Psoas muscle (tissue), 7 donors: ENCODE measurements at regions not wholly inside any gene's neighbourhood (a gene's known extent, or its start where the extent isn't known, plus 50 kb on each side); places are given as distances from the start of the nearest gene placed in this dataset.

Experiments used
- ATAC-seq, 4 donors: fragments of 200-7000 bp; cut with Tn5 transposase; one replicate each; pipeline ENCODE4 v1.9.1; 2020; ENCODE audit warnings: moderate library complexity in 3 of 4, mild to moderate bottlenecking in 2 of 4
- DNase-seq, 2 donors: peaks; one replicate each; pipeline ENCODE4 v3.0.0-alpha.2; 2020
- H3K27ac ChIP-seq: fragments of 200-600 bp; one replicate; pipeline ENCODE4 v1.8.0; 2022
- H3K27me3 ChIP-seq, 3 donors: fragments of 200-600 bp in 1 of 3; one replicate each; pipeline versions ENCODE4 v1.6.1 to v1.8.0; 2013 to 2022; ENCODE audit warnings: low read length in 2 of 3, mild to moderate bottlenecking in 2 of 3, moderate library complexity in 1 of 3; ENCODE audit not compliant: insufficient read depth in 3 of 3
- H3K36me3 ChIP-seq, 2 donors: fragments of 200-600 bp in 1 of 2; one replicate each; pipeline versions ENCODE4 v1.6.1 to v1.8.0; 2013 to 2022; ENCODE audit warnings: low read depth in 1 of 2, mild to moderate bottlenecking in 1 of 2, moderate library complexity in 1 of 2; ENCODE audit not compliant: insufficient read depth in 1 of 2
- H3K4me1 ChIP-seq: fragments of 200-600 bp; one replicate; pipeline ENCODE4 v1.8.0; 2022
- H3K4me3 ChIP-seq: fragments of 200-600 bp; one replicate; pipeline ENCODE4 v1.8.0; 2022; ENCODE audit warnings: mild to moderate bottlenecking
- H3K9me3 ChIP-seq: fragments of 200-600 bp; one replicate; pipeline ENCODE4 v1.8.0; 2022
- WGBS, 3 donors: extraction: QIAGEN DNeasy Blood & Tissue Kit; methylation state at CpG; one replicate each; pipeline versions ENCODE4 v1.1.6 to v1.1.7; 2013; 5-methylcytosine and 5-hydroxymethylcytosine counted together
- intact Hi-C, 2 donors: fragments of 100-400 bp; cut with DNase I; formaldehyde crosslinking; loops; one replicate each; pipeline versions ENCODE4 v1.11.0 to v1.14.2; 2022
- TF ChIP-seq, protein P1 (sequence below): fragments of 200-600 bp; IDR thresholded peaks from one replicate; pipeline ENCODE4 v1.8.0; 2022; ENCODE audit warnings: antibody characterized with exemption
- donor health status: healthy with polysubstance abuse.
- donor health status: DM: no; HTN: no; CAD: no; lungs with moderate emphysema.
- donor health status: Bipolar disorder and iron deficiency.
- donor health status: healthy.
- donor health status: DM: yes; HTN: yes; CAD: no.
- donor health status: DM: no; HTN: no; CAD: no.
- donor health status: DM: yes; HTN: yes; CAD: no.

DNA sequence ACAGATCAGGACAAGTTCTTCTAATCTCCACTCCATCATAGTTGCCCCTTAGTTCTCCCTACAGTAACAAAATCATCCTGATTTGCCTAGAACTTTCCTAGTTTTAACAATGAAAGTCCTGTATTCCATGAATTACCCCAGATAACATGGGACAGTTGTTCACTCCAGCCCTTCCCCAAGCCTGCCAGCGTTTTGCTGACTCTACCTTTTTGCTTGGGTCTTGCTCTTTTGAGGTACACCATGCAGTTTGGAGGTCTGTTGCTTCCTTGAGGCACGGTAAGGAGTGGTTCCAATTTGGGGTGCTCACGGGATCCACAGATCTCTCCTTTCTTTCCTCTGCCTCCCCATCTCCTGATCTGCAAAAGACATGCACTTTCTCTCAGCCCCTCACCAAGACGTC is 61.6 kb upstream of the DYRK2 start:
- no peaks in the 10 kb centered on the region for H3K4me1 ChIP-seq
- TF ChIP-seq, protein P1, sequence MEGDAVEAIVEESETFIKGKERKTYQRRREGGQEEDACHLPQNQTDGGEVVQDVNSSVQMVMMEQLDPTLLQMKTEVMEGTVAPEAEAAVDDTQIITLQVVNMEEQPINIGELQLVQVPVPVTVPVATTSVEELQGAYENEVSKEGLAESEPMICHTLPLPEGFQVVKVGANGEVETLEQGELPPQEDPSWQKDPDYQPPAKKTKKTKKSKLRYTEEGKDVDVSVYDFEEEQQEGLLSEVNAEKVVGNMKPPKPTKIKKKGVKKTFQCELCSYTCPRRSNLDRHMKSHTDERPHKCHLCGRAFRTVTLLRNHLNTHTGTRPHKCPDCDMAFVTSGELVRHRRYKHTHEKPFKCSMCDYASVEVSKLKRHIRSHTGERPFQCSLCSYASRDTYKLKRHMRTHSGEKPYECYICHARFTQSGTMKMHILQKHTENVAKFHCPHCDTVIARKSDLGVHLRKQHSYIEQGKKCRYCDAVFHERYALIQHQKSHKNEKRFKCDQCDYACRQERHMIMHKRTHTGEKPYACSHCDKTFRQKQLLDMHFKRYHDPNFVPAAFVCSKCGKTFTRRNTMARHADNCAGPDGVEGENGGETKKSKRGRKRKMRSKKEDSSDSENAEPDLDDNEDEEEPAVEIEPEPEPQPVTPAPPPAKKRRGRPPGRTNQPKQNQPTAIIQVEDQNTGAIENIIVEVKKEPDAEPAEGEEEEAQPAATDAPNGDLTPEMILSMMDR: no peak
- WGBS, 3 donors: 81 to 87% (median 86%) methylated on average over 4 of the region's 4 CpGs
- H3K9me3 ChIP-seq: no peaks in the 10 kb centered on the region
- DNase-seq (no peak), ATAC-seq (no peak)
- intact Hi-C loops: no loop called here
- no peak overlapping the region for H3K4me3 ChIP-seq
- no peaks in the 10 kb centered on the region for H3K36me3 ChIP-seq
- H3K27ac ChIP-seq: no peak overlapping the region
- H3K27me3 ChIP-seq: no peaks in the 10 kb centered on the region

DNA sequence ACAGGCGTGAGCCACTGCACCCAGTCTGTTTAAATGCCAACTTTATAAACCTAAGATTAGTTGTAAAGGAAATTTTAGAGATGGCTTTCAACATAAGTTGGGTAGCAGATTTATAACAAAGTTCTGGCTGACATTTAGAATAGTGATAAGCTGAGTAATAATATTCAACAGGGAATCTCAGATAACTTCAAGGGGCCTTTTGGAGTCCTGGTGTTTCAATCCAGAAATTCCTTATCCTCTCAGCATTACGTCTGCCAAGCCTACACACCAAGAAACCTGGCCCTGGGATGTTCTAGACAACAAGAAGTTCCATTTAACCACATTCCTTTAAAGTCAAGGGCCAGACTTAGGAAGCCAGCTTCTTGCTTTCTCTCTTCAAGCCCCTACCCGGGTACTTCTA is 59.5 kb upstream of the DYRK2 start:
- TF ChIP-seq, protein P1: no peak
- Histone ChIP-seq H3K4me1 (peaks cover 3% of the 10 kb centered on the region), H3K27ac (no peak overlapping the region), H3K27me3 (no peaks in the 10 kb centered on the region), H3K4me3 (no peak overlapping the region), H3K36me3 (no peaks in the 10 kb centered on the region), H3K9me3 (no peaks in the 10 kb centered on the region)
- DNase-seq: no peak
- intact Hi-C loops: no loop called here
- no peak for ATAC-seq
- WGBS, 3 donors: 72 to 92% (median 78%) methylated on average over 3 of the region's 3 CpGs

DNA sequence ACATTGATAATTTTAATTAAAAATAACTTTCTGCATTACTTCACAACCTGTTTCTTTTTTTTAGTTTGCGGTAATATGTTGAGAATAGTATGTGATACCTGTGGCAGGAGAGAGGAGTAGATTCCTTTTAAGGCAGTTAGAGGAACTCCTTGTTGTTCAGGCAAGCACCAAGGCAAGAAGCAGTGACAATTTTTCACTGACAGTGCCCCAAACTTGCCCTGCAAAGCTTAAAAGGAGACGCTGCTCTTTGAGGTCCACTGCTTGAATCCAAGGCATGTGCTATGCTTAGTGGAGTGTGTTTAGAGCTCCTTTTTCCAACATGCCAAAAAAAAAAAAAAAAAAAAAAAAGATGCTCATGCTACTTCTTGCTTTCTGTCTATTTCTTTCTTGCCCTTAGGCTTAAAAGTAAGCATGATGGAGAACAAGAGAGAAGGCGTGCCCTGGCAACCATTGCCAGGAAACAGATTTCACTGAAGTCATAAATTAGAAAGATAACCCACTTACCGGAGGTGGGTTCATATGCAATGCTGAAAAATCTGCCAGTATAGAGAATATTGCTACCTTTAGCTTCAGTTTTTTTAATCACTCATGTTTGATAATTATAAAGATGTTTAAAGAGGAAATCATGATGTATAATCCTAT is 58.3 kb upstream of the DYRK2 start:
- Histone ChIP-seq H3K4me3 (no peak overlapping the region), H3K36me3 (no peaks in the 10 kb centered on the region), H3K27me3 (no peaks in the 10 kb centered on the region), H3K4me1 (peaks cover 3% of the 10 kb centered on the region), H3K9me3 (no peaks in the 10 kb centered on the region), H3K27ac (no peak overlapping the region)
- DNase-seq (no peak), ATAC-seq (no peak)
- TF ChIP-seq, protein P1: no peak
- intact Hi-C loops: no loop called here
- 72 to 75% (median 73%) methylated on average over 4 of the region's 4 CpGs for WGBS, 3 donors

DNA sequence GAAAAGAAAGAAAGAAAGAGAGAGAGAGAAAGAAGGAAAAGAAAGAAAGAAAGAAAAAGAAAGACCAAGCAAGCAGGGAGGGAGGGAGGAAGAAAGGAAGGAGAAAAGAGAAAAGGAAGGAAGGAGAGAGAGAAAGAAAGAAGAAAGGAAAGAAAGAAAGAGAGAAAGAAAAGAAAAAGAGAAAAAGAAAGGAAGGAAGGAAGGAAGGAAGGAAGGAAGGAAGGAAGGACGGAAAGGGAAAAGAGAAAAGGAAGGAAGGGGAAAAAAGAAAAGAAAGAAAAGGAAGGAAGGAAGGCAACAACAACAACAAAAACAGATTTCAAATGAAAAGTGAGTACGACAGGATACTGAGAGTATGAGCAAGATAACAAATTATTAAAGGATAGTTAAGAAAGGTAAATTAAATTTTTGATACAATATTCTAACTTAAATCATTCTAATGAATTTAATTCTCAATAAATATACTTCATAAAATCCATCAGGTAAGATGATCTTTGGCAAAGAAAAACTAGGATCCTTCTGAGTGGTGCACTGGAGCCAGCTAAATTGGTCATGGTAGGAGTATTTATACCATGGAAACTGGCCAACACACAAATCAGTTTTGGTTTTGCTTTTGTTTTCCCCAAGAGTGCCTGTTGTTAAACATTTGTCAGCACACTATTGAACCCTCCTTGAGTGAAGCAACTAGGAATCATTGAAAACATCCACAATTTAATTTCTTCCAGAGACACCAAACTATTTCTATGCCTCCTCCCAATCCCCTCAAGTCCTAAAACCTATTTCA is 56.1 kb upstream of the DYRK2 start:
- 82 to 86% (median 85%) methylated on average over 2 of the region's 2 CpGs for WGBS, 3 donors
- TF ChIP-seq, protein P1: no peak
- Histone ChIP-seq H3K4me1 (peaks cover 3% of the 10 kb centered on the region), H3K36me3 (no peaks in the 10 kb centered on the region), H3K27me3 (no peaks in the 10 kb centered on the region), H3K27ac (no peak overlapping the region), H3K4me3 (no peak overlapping the region), H3K9me3 (no peaks in the 10 kb centered on the region)
- intact Hi-C loops: no loop called here
- DNase-seq (no peak), ATAC-seq (peak in 2 of 4 donors; percentile 42 to 49)
